GM23338 (cell line): ENCODE measurements at regions not wholly inside any gene's neighbourhood (a gene's known extent, or its start where the extent isn't known, plus 50 kb on each side); places are given as distances from the start of the nearest gene placed in this dataset.

ENCODE experiments used
- ATAC-seq: fragments of 200-7000 bp; cut with Tn5 transposase; 3 replicates; pipeline ENCODE4 v1.9.1; 2020
- DNase-seq: peaks from one replicate; pipeline ENCODE4 v3.0.0-alpha.2; 2015; ENCODE audit warnings: low spot score
- H2AFZ ChIP-seq: fragments of 200-600 bp; sonication (generic); 2 replicates; pipeline ENCODE4 v1.8.0; 2016; ENCODE audit warnings: antibody characterized with exemption, mild to moderate bottlenecking, moderate library complexity
- H3F3A ChIP-seq: fragments of 200-600 bp; sonication (generic); replicated peaks from 2 replicates; pipeline ENCODE4 v1.8.0; 2017; ENCODE audit warnings: antibody characterized with exemption, mixed run types, low read depth
- H3K27ac ChIP-seq: fragments of 200-600 bp; sonication (generic); 2 replicates; pipeline ENCODE4 v1.6.1; 2016; ENCODE audit warnings: low read depth
- H3K27me3 ChIP-seq: fragments of 200-600 bp; sonication (generic); 2 replicates; pipeline ENCODE4 v1.8.0; 2016; ENCODE audit warnings: mild to moderate bottlenecking, mixed run types, moderate library complexity; ENCODE audit not compliant: insufficient read depth
- H3K36me3 ChIP-seq: fragments of 200-600 bp; sonication (generic); 2 replicates; pipeline ENCODE4 v1.8.0; 2016; ENCODE audit warnings: mild to moderate bottlenecking; ENCODE audit not compliant: insufficient read depth
- H3K4me1 ChIP-seq: fragments of 200-600 bp; sonication (generic); 2 replicates; pipeline ENCODE4 v1.8.0; 2016; ENCODE audit warnings: mild to moderate bottlenecking, moderate library complexity; ENCODE audit not compliant: insufficient read depth
- H3K4me2 ChIP-seq: fragments of 200-600 bp; sonication (generic); 2 replicates; pipeline ENCODE4 v1.7.1; 2017; ENCODE audit warnings: mixed run types
- H3K4me3 ChIP-seq: fragments of 200-600 bp; sonication (generic); 2 replicates; pipeline ENCODE4 v1.6.1; 2016; ENCODE audit warnings: mixed run types
- H3K79me2 ChIP-seq: fragments of 200-600 bp; sonication (generic); replicated peaks from 2 replicates; pipeline ENCODE4 v1.8.0; 2017; ENCODE audit warnings: mild to moderate bottlenecking; ENCODE audit not compliant: insufficient read depth
- H3K9me2 ChIP-seq: fragments of 200-600 bp; sonication (generic); 2 replicates; pipeline ENCODE4 v1.8.0; 2017; ENCODE audit not compliant: insufficient read depth
- H4K20me1 ChIP-seq: fragments of 200-600 bp; sonication (generic); replicated peaks from 2 replicates; pipeline ENCODE4 v1.8.0; 2017; ENCODE audit warnings: mild to moderate bottlenecking; ENCODE audit not compliant: insufficient read depth
- H3K27ac Mint-ChIP-seq: 2 replicates; pipeline ENCODE4 v1.8.0; 2020; ENCODE audit warnings: inconsistent platforms, mild to moderate bottlenecking, moderate library complexity, mixed read lengths
- H3K27me3 Mint-ChIP-seq: 3 replicates; pipeline ENCODE4 v1.8.0; 2022; ENCODE audit warnings: low read depth, mild to moderate bottlenecking, moderate library complexity, mixed read lengths, inconsistent platforms; ENCODE audit not compliant: insufficient read depth, poor library complexity
- H3K36me3 Mint-ChIP-seq: 3 replicates; pipeline ENCODE4 v1.8.0; 2021; ENCODE audit warnings: low read depth, mild to moderate bottlenecking, inconsistent platforms, moderate library complexity, mixed read lengths
- H3K4me1 Mint-ChIP-seq: 3 replicates; pipeline ENCODE4 v1.8.0; 2020; ENCODE audit warnings: mild to moderate bottlenecking, inconsistent platforms, mixed read lengths
- H3K4me3 Mint-ChIP-seq: 3 replicates; pipeline ENCODE4 v1.8.0; 2021; ENCODE audit warnings: moderate library complexity, mild to moderate bottlenecking, inconsistent platforms, mixed read lengths
- H3K9me3 Mint-ChIP-seq: 3 replicates; pipeline ENCODE4 v1.8.0; 2020; ENCODE audit warnings: moderate library complexity, mild to moderate bottlenecking, inconsistent platforms, mixed read lengths
- CREB1 ChIP-seq: fragments of 250-450 bp; sonication (Bioruptor Pico); IDR thresholded peaks from 2 replicates; pipeline ENCODE4 v1.5.0; 2020; ENCODE audit warnings: low read depth, mild to moderate bottlenecking, moderate library complexity
- CTCF ChIP-seq, 2 experiments: fragments of 200-600 bp in 1 of 2; sonication (generic) in 1 of 2; conservative IDR thresholded peaks; 2 replicates each; pipeline versions ENCODE4 v1.5.1 to v1.6.1; 2016 to 2017; ENCODE audit warnings: antibody characterized with exemption in 2 of 2, low read depth in 2 of 2, mild to moderate bottlenecking in 2 of 2, moderate library complexity in 1 of 2
- ETS1 ChIP-seq: IDR thresholded peaks from 2 replicates; pipeline ENCODE4 v1.6.1; 2016; ENCODE audit warnings: antibody characterized with exemption
- EZH2 ChIP-seq: fragments of 200-600 bp; sonication (generic); IDR thresholded peaks from one replicate; pipeline ENCODE4 v1.8.0; 2017; ENCODE audit warnings: antibody characterized with exemption, mild to moderate bottlenecking, low read depth; ENCODE audit not compliant: unreplicated experiment
- EZH2phosphoT487 ChIP-seq: fragments of 200-600 bp; sonication (generic); IDR thresholded peaks from one replicate; pipeline ENCODE4 v1.8.1; 2018; ENCODE audit warnings: antibody characterized with exemption; ENCODE audit not compliant: unreplicated experiment
- JUNB ChIP-seq: IDR thresholded peaks from one replicate; pipeline ENCODE4 v1.6.1; 2016; ENCODE audit warnings: antibody characterized with exemption; ENCODE audit not compliant: unreplicated experiment
- NANOG ChIP-seq: IDR thresholded peaks from 2 replicates; pipeline ENCODE4 v1.6.1; 2016; ENCODE audit warnings: antibody characterized with exemption, borderline replicate concordance
- POLR2AphosphoS5 ChIP-seq: IDR thresholded peaks from 2 replicates; pipeline ENCODE4 v1.6.1; 2016; ENCODE audit warnings: antibody characterized with exemption, low read depth
- REST ChIP-seq: IDR thresholded peaks from one replicate; pipeline ENCODE4 v1.6.1; 2018; ENCODE audit warnings: antibody characterized with exemption; ENCODE audit not compliant: unreplicated experiment
- STAT1 ChIP-seq: IDR thresholded peaks from one replicate; pipeline ENCODE4 v1.6.1; 2016; ENCODE audit warnings: antibody characterized with exemption; ENCODE audit not compliant: unreplicated experiment
- ZNF114 ChIP-seq: fragments of 250-450 bp; sonication (Bioruptor Pico); IDR thresholded peaks from 2 replicates; pipeline ENCODE4 v1.5.0; 2020; ENCODE audit warnings: mild to moderate bottlenecking, moderate library complexity
- ZNF331 ChIP-seq: fragments of 250-450 bp; sonication (Bioruptor Pico); IDR thresholded peaks from 2 replicates; pipeline ENCODE4 v1.5.0; 2020; ENCODE audit warnings: low read depth, mild to moderate bottlenecking, moderate library complexity
- TF ChIP-seq, protein P1 (sequence below): fragments of 250-450 bp; sonication (Bioruptor Pico); IDR thresholded peaks from 2 replicates; pipeline ENCODE4 v1.5.0; 2020; ENCODE audit warnings: mild to moderate bottlenecking, moderate library complexity

DNA sequence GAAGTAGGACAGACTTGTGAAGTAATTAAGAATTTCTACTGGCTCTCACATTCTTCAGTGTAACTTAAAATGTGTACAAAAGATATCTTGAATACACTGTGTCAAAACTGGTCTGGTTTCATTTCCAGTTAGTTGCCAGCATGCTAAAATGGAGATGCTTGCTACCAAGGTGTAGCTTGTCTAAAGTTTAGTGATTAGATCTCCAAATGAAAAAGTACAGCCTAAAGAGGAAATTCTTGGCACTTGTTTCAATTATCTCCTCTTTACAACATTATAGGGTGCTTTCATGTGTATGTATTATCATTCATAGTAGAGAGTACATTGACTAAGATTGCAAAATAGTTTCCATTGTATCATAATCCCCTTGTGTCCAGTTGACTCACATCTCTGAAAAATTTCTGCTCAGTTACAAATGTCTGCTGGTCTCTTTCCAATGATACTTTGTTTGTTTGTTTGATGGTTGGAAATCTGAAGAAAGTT is 97.3 kb upstream of the SPRY1 start:
- H3K27ac Mint-ChIP-seq, result no peak overlapping the region; the same call in 1 of the 2 replicates

More for the DNA sequence above, 97.3 kb upstream of the SPRY1 start:
- Mint-ChIP-seq H3K27me3 (no peaks in the 10 kb centered on the region), H3K4me3 (no peak overlapping the region), H3K9me3 (no peaks in the 10 kb centered on the region), H3K36me3 (no peaks in the 10 kb centered on the region), H3K4me1 (peaks cover 53% of the 10 kb centered on the region)
- Histone ChIP-seq H3K4me2 (no peak overlapping the region), H3K79me2 (no peaks in the 10 kb centered on the region), H4K20me1 (no peaks in the 10 kb centered on the region), H3K36me3 (no peaks in the 10 kb centered on the region), H3K27me3 (no peaks in the 10 kb centered on the region), H2AFZ (no peak overlapping the region), H3K27ac (no peak overlapping the region), H3F3A (no peaks in the 10 kb centered on the region), H3K9me2 (peaks cover 3% of the 10 kb centered on the region; the same call in 1 of the 2 replicates), H3K4me3 (no peak overlapping the region), H3K4me1 (peaks cover 33% of the 10 kb centered on the region)
- no peak for TF ChIP-seq ZNF114
- TF ChIP-seq CTCF (conservative IDR thresholded peaks at IDR 0.05; ENCODE audit: low read depth in 2 of 2), result no peak
- no peak for TF ChIP-seq STAT1
- TF ChIP-seq POLR2AphosphoS5, result no peak
- TF ChIP-seq ETS1, result no peak
- TF ChIP-seq, protein P1, sequence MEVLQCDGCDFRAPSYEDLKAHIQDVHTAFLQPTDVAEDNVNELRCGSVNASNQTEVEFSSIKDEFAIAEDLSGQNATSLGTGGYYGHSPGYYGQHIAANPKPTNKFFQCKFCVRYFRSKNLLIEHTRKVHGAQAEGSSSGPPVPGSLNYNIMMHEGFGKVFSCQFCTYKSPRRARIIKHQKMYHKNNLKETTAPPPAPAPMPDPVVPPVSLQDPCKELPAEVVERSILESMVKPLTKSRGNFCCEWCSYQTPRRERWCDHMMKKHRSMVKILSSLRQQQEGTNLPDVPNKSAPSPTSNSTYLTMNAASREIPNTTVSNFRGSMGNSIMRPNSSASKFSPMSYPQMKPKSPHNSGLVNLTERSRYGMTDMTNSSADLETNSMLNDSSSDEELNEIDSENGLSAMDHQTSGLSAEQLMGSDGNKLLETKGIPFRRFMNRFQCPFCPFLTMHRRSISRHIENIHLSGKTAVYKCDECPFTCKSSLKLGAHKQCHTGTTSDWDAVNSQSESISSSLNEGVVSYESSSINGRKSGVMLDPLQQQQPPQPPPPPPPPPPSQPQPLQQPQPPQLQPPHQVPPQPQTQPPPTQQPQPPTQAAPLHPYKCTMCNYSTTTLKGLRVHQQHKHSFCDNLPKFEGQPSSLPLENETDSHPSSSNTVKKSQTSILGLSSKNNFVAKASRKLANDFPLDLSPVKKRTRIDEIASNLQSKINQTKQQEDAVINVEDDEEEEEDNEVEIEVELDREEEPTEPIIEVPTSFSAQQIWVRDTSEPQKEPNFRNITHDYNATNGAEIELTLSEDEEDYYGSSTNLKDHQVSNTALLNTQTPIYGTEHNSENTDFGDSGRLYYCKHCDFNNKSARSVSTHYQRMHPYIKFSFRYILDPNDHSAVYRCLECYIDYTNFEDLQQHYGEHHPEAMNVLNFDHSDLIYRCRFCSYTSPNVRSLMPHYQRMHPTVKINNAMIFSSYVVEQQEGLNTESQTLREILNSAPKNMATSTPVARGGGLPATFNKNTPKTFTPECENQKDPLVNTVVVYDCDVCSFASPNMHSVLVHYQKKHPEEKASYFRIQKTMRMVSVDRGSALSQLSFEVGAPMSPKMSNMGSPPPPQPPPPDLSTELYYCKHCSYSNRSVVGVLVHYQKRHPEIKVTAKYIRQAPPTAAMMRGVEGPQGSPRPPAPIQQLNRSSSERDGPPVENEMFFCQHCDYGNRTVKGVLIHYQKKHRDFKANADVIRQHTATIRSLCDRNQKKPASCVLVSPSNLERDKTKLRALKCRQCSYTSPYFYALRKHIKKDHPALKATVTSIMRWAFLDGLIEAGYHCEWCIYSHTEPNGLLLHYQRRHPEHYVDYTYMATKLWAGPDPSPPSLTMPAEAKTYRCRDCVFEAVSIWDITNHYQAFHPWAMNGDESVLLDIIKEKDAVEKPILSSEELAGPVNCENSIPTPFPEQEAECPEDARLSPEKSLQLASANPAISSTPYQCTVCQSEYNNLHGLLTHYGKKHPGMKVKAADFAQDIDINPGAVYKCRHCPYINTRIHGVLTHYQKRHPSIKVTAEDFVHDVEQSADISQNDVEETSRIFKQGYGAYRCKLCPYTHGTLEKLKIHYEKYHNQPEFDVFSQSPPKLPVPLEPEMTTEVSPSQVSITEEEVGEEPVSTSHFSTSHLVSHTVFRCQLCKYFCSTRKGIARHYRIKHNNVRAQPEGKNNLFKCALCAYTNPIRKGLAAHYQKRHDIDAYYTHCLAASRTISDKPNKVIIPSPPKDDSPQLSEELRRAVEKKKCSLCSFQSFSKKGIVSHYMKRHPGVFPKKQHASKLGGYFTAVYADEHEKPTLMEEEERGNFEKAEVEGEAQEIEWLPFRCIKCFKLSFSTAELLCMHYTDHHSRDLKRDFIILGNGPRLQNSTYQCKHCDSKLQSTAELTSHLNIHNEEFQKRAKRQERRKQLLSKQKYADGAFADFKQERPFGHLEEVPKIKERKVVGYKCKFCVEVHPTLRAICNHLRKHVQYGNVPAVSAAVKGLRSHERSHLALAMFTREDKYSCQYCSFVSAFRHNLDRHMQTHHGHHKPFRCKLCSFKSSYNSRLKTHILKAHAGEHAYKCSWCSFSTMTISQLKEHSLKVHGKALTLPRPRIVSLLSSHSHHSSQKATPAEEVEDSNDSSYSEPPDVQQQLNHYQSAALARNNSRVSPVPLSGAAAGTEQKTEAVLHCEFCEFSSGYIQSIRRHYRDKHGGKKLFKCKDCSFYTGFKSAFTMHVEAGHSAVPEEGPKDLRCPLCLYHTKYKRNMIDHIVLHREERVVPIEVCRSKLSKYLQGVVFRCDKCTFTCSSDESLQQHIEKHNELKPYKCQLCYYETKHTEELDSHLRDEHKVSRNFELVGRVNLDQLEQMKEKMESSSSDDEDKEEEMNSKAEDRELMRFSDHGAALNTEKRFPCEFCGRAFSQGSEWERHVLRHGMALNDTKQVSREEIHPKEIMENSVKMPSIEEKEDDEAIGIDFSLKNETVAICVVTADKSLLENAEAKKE (CRISPR knock-in tag), result no peak
- TF ChIP-seq EZH2phosphoT487, result no peak
- no peak for TF ChIP-seq NANOG
- no peak for TF ChIP-seq JUNB
- no peak for TF ChIP-seq REST
- no peak for TF ChIP-seq EZH2
- TF ChIP-seq CREB1 (CRISPR knock-in tag), result no peak
- no peak for TF ChIP-seq ZNF331 (CRISPR knock-in tag)
- DNase-seq (no peak), ATAC-seq (no peak)
